MM.1S (cell line): ENCODE measurements at regions not wholly inside any gene's neighbourhood (a gene's known extent, or its start where the extent isn't known, plus 50 kb on each side); places are given as distances from the start of the nearest gene placed in this dataset.

Experiments
- DNase-seq: peaks from one replicate; pipeline ENCODE4 v3.0.0-alpha.2; 2015
- H2AFZ ChIP-seq: fragments of 300-600 bp; sonication (generic); 2 replicates; pipeline ENCODE4 v1.6.0; 2016; ENCODE audit warnings: antibody characterized with exemption, low read length
- H3F3A ChIP-seq: fragments of 300-600 bp; sonication (generic); 2 replicates; pipeline ENCODE4 v1.6.1; 2016; ENCODE audit warnings: mild to moderate bottlenecking, antibody characterized with exemption, low read length, moderate library complexity, mixed read lengths; ENCODE audit not compliant: insufficient read depth
- H3K27ac ChIP-seq: fragments of 300-600 bp; sonication (generic); 2 replicates; pipeline ENCODE4 v1.5.1; 2016; ENCODE audit warnings: mild to moderate bottlenecking, low read length
- H3K27me3 ChIP-seq: fragments of 300-600 bp; sonication (generic); replicated peaks from 2 replicates; pipeline ENCODE4 v1.6.0; 2016; ENCODE audit warnings: low read length; ENCODE audit not compliant: insufficient read depth
- H3K36me3 ChIP-seq: fragments of 300-600 bp; sonication (generic); replicated peaks from 2 replicates; pipeline ENCODE4 v1.6.1; 2016; ENCODE audit warnings: mild to moderate bottlenecking, low read length, mixed read lengths; ENCODE audit not compliant: insufficient read depth
- H3K4me1 ChIP-seq: fragments of 300-600 bp; sonication (generic); 2 replicates; pipeline ENCODE4 v1.6.1; 2016; ENCODE audit warnings: low read length, mixed read lengths
- H3K4me2 ChIP-seq: fragments of 300-600 bp; sonication (generic); 2 replicates; pipeline ENCODE4 v1.6.0; 2016; ENCODE audit warnings: low read depth, low read length
- H3K4me3 ChIP-seq: fragments of 300-600 bp; sonication (generic); 2 replicates; pipeline ENCODE4 v1.5.1; 2016; ENCODE audit warnings: low read length, mixed read lengths
- H3K79me2 ChIP-seq: fragments of 300-600 bp; sonication (generic); 2 replicates; pipeline ENCODE4 v1.6.1; 2016; ENCODE audit warnings: mixed run types, low read length, mixed read lengths
- H3K9ac ChIP-seq: fragments of 300-600 bp; sonication (generic); 2 replicates; pipeline ENCODE4 v1.6.1; 2016; ENCODE audit warnings: low read length, mixed read lengths
- H3K9me2 ChIP-seq: fragments of 300-600 bp; sonication (generic); replicated peaks from 2 replicates; pipeline ENCODE4 v1.6.1; 2016; ENCODE audit warnings: mild to moderate bottlenecking, low read length, mixed read lengths; ENCODE audit not compliant: insufficient read depth
- H3K9me3 ChIP-seq: fragments of 300-600 bp; sonication (generic); replicated peaks from 2 replicates; pipeline ENCODE4 v1.6.1; 2016; ENCODE audit warnings: mild to moderate bottlenecking, low read length, mixed read lengths; ENCODE audit not compliant: insufficient read depth
- H4K20me1 ChIP-seq: fragments of 300-600 bp; sonication (generic); 2 replicates; pipeline ENCODE4 v1.6.1; 2016; ENCODE audit warnings: mild to moderate bottlenecking, low read length, moderate library complexity, mixed read lengths; ENCODE audit not compliant: insufficient read depth
- EZH2 ChIP-seq: fragments of 300-600 bp; sonication (generic); optimal IDR thresholded peaks from 2 replicates; pipeline ENCODE3; 2017; ENCODE audit warnings: low read depth, mild to moderate bottlenecking, antibody characterized with exemption, low read length, mixed read lengths
- EZH2phosphoT487 ChIP-seq: fragments of 300-600 bp; sonication (generic); IDR thresholded peaks from 2 replicates; pipeline ENCODE4 v1.6.1; 2018; ENCODE audit warnings: antibody characterized with exemption, low read length
- TF ChIP-seq, protein P1 (sequence below): fragments of 300-600 bp; sonication (generic); IDR thresholded peaks from 2 replicates; pipeline ENCODE4 v1.5.1; 2016; ENCODE audit warnings: antibody characterized with exemption, low read length, mixed read lengths

DNA sequence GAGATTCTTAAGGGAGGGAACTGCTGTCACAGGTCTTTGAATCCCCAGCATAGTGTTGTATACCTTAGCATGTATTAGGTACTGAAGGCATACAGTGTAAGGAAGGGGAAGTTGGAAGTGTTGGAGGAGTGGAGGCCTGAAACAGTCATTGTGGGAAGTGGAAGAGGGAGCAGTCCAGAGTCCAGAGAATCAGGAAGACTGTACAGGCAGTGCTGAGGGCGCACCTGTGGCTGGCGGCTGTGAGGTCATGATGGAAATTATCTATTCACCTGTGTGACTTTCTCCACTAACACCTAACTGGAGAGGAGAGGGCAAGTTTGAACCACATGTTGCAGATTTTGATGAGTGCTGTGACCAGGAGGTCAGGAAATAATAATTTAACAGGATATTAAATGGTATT lies 119.7 kb upstream of the NIPBL start:
- Histone ChIP-seq H3K9me3 (no peaks in the 10 kb centered on the region), H3K27ac (no peak overlapping the region), H3K36me3 (no peaks in the 10 kb centered on the region), H3K27me3 (no peaks in the 10 kb centered on the region), H3K9ac (no peak overlapping the region), H3F3A (no peaks in the 10 kb centered on the region), H3K4me2 (no peak overlapping the region), H3K79me2 (no peaks in the 10 kb centered on the region), H3K4me1 (no peaks in the 10 kb centered on the region), H2AFZ (no peak overlapping the region), H4K20me1 (no peaks in the 10 kb centered on the region), H3K4me3 (no peak overlapping the region), H3K9me2 (no peaks in the 10 kb centered on the region)
- TF ChIP-seq EZH2 = no peak
- TF ChIP-seq, protein P1, sequence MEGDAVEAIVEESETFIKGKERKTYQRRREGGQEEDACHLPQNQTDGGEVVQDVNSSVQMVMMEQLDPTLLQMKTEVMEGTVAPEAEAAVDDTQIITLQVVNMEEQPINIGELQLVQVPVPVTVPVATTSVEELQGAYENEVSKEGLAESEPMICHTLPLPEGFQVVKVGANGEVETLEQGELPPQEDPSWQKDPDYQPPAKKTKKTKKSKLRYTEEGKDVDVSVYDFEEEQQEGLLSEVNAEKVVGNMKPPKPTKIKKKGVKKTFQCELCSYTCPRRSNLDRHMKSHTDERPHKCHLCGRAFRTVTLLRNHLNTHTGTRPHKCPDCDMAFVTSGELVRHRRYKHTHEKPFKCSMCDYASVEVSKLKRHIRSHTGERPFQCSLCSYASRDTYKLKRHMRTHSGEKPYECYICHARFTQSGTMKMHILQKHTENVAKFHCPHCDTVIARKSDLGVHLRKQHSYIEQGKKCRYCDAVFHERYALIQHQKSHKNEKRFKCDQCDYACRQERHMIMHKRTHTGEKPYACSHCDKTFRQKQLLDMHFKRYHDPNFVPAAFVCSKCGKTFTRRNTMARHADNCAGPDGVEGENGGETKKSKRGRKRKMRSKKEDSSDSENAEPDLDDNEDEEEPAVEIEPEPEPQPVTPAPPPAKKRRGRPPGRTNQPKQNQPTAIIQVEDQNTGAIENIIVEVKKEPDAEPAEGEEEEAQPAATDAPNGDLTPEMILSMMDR = no peak
- no peak for TF ChIP-seq EZH2phosphoT487
- no peak for DNase-seq

DNA sequence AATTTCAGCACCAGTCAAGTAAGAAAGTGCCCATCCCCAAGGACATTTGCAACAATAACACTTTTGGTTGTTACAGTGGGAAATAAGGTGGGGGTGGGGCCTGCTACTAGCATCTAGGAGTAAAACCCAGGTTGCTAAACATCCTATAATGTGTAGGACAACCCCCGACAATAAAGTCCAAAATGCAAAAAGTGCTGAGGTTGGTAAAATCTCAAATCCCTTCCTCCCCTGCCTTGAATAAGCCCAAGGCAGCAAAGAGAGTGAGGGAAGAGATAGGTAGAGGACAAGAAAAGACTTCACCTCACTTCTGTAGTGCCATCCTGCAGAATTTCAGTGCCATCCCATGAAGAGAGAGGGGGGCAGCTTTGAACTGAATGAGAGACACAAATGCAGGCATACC lies 117.5 kb upstream of the NIPBL start:
- Histone ChIP-seq H3K4me2 (no peak overlapping the region), H3K9me3 (no peaks in the 10 kb centered on the region), H3K27me3 (no peaks in the 10 kb centered on the region), H3K36me3 (no peaks in the 10 kb centered on the region), H2AFZ (no peak overlapping the region), H3K4me1 (no peaks in the 10 kb centered on the region), H4K20me1 (no peaks in the 10 kb centered on the region), H3K27ac (no peak overlapping the region), H3K4me3 (no peak overlapping the region), H3K79me2 (no peaks in the 10 kb centered on the region), H3F3A (no peaks in the 10 kb centered on the region), H3K9me2 (no peaks in the 10 kb centered on the region), H3K9ac (no peak overlapping the region)
- no peak for DNase-seq
- TF ChIP-seq EZH2 (no peak), EZH2phosphoT487 (no peak)
- TF ChIP-seq, protein P1 = no peak

DNA sequence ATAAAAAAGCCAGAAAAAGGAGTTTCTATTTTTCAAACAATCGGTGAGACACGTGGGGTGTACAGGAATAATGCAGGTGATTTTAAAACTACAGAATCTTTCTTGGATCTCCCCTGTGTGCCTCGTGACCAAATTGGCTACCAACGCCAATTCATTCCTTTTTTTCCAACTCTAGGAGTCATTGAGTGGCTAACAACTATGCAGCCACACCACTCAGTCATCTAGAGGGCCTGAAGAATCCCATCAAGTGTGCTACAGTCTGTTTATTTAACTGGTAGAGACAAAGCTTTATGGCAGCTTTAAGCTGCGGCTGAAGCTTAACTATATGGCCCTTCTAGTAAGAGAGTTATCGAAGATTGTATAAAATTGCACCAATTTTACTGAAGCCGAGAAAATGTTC lies 113.1 kb upstream of the NIPBL start:
- TF ChIP-seq, protein P1 = no peak
- TF ChIP-seq EZH2phosphoT487 (no peak), EZH2 (no peak)
- Histone ChIP-seq H3K4me1 (no peaks in the 10 kb centered on the region), H2AFZ (no peak overlapping the region), H3K9ac (no peak overlapping the region), H3K9me3 (no peaks in the 10 kb centered on the region), H4K20me1 (no peaks in the 10 kb centered on the region), H3K27ac (no peak overlapping the region), H3K4me3 (no peak overlapping the region), H3K9me2 (no peaks in the 10 kb centered on the region), H3K36me3 (no peaks in the 10 kb centered on the region), H3F3A (no peaks in the 10 kb centered on the region), H3K27me3 (no peaks in the 10 kb centered on the region), H3K4me2 (no peak overlapping the region), H3K79me2 (no peaks in the 10 kb centered on the region)
- DNase-seq = no peak
